Heart left ventricle (tissue), 13 donors: ENCODE measurements at regions not wholly inside any gene's neighbourhood (a gene's known extent, or its start where the extent isn't known, plus 50 kb on each side); places are given as distances from the start of the nearest gene placed in this dataset.

Experiments used
- POLR2A ChIP-seq, 2 donors: fragments of 450-650 bp; IDR thresholded peaks; one replicate each; pipeline ENCODE4 v1.6.1; 2017; ENCODE audit warnings: antibody characterized with exemption in 2 of 2, mild to moderate bottlenecking in 2 of 2, moderate library complexity in 2 of 2
- TF ChIP-seq, protein P1 (sequence below), 12 donors: fragments of 200-600 bp; sonication (generic) in 4 of 12; IDR thresholded peaks; one replicate each; pipeline versions ENCODE4 v1.5.0 to v1.8.0; 2018 to 2022; ENCODE audit warnings: antibody characterized with exemption in 12 of 12, mild to moderate bottlenecking in 5 of 12
- donor health status: ischemic (EF 13 %, LVEDD 7.1; RV severe dilation, severe dysfunction).
- donor health status: DM: no; HTN: yes; CAD: no.
- donor health status: DM: no; HTN: no; CAD: no.
- donor health status: ischemic (EF 25% LVEDD 6.9; RV normal size, moderate dysfunction).
- donor health status: ischemic (EF 25% LVEDD 5.7; RV mildly dilated, moderate dysfunction).
- donor health status: ischemic (EF 35%, LVEDD 5.7; RV mildly dilated, moderate dysfunction).
- donor health status: nonischemic (EF 11% LVEDD 7.7; RV severe dilation, severe dysfunction).
- donor health status: DM: yes; HTN: yes; CAD: no.
- donor health status: PGD.
- donor health status: ischemic (EF 29% LVEDD 5.4; RV normal size, mild dysfunction).
- donor health status: nonischemic (EF 23%, LVEDD 6.1; RV moderate dilation, normal function).

GRCh38 chr4:38313175-38313574 is 350.8 kb upstream of the KLF3 start:
- TF ChIP-seq POLR2A (IDR thresholded peaks at IDR 0.05): no peak
- TF ChIP-seq, protein P1, sequence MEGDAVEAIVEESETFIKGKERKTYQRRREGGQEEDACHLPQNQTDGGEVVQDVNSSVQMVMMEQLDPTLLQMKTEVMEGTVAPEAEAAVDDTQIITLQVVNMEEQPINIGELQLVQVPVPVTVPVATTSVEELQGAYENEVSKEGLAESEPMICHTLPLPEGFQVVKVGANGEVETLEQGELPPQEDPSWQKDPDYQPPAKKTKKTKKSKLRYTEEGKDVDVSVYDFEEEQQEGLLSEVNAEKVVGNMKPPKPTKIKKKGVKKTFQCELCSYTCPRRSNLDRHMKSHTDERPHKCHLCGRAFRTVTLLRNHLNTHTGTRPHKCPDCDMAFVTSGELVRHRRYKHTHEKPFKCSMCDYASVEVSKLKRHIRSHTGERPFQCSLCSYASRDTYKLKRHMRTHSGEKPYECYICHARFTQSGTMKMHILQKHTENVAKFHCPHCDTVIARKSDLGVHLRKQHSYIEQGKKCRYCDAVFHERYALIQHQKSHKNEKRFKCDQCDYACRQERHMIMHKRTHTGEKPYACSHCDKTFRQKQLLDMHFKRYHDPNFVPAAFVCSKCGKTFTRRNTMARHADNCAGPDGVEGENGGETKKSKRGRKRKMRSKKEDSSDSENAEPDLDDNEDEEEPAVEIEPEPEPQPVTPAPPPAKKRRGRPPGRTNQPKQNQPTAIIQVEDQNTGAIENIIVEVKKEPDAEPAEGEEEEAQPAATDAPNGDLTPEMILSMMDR (IDR thresholded peaks at IDR 0.05): no peak
